ENCODE measurements at regions not wholly inside any gene's neighbourhood (a gene's known extent, or its start where the extent isn't known, plus 50 kb on each side); places are given as distances from the start of the nearest gene placed in this dataset.

DNA sequence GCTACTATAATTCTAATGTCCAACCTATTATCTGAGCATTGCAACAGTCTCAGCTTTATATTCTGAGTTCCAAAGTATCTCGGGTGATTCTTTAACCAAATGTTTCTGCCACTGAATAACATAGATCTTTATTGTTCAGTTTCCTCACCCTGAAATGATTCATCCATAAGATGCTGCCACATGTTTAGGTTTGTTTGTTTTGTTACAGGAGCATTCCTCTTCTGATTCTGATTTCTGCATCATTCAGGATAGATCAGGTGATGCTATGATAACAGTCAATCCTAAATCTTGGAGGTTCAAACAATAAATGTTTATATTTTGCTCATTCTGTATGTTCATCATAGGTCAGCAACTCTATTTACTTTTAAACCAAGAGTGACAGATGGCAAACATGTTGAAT is 927.6 kb downstream of the PCDH7 start:
- Histone ChIP-seq H3K36me3 (no peaks in the 10 kb centered on the region), H3K27me3 (no peaks in the 10 kb centered on the region), H3K4me1 (no peaks in the 10 kb centered on the region), H3K9me3 (no peaks in the 10 kb centered on the region), H3K27ac (no peak overlapping the region), H3K4me3 (no peak overlapping the region)
- TF ChIP-seq POLR2A (IDR thresholded peaks at IDR 0.05) (no peak), CTCF (IDR thresholded peaks at IDR 0.05) (no peak), POLR2AphosphoS5 (IDR thresholded peaks at IDR 0.05) (no peak)
- DNase-seq (ENCODE audit: low spot score in 2 of 2): no peak
- intact Hi-C loops (cut with DNase I; ENCODE audit: low total_unique reads): no loop called here

GRCh38 chr4:31649878-31650277 is 929.7 kb downstream of the PCDH7 start:
- H3K36me3 ChIP-seq: no peaks in the 10 kb centered on the region
- no peak for TF ChIP-seq POLR2AphosphoS5 (IDR thresholded peaks at IDR 0.05)
- H3K4me3 ChIP-seq: no peak overlapping the region
- DNase-seq (ENCODE audit: low spot score in 2 of 2): no peak
- H3K4me1 ChIP-seq: no peaks in the 10 kb centered on the region
- no peaks in the 10 kb centered on the region for H3K27me3 ChIP-seq
- no peak overlapping the region for H3K27ac ChIP-seq
- no peaks in the 10 kb centered on the region for H3K9me3 ChIP-seq
- intact Hi-C loops (cut with DNase I; ENCODE audit: low total_unique reads): no loop called here

DNA sequence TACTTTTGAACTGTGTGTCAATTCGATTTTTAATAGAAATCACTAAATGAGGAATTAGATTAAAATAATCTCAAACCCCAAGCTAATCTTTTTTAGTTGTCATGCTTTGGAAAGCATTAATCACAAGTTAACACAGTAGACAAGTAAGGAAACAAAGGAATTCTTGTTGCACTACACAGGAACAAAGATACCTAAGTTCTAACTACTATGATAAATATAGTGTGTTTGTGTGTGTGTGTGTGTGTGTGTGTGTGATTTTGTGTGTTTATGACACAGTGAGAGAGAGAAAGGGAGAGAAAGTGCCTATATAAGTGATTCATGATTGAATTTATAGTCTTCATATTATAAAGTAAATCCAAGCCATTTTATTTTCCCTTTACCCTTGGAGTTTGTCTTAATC is 931.4 kb downstream of the PCDH7 start:
- H3K27me3 ChIP-seq: no peaks in the 10 kb centered on the region
- H3K4me3 ChIP-seq: no peak overlapping the region
- H3K9me3 ChIP-seq: no peaks in the 10 kb centered on the region
- intact Hi-C loops (cut with DNase I; ENCODE audit: low total_unique reads): no loop called here
- no peaks in the 10 kb centered on the region for H3K4me1 ChIP-seq
- no peak for TF ChIP-seq CTCF (IDR thresholded peaks at IDR 0.05)
- no peak for TF ChIP-seq POLR2A (IDR thresholded peaks at IDR 0.05)
- TF ChIP-seq POLR2AphosphoS5 (IDR thresholded peaks at IDR 0.05): no peak
- H3K36me3 ChIP-seq: no peaks in the 10 kb centered on the region
- no peak overlapping the region for H3K27ac ChIP-seq
- no peak for DNase-seq (ENCODE audit: low spot score in 2 of 2)

- TF ChIP-seq POLR2A (IDR thresholded peaks at IDR 0.05): no peak
- TF ChIP-seq CTCF (IDR thresholded peaks at IDR 0.05): no peak
- TF ChIP-seq POLR2AphosphoS5 (IDR thresholded peaks at IDR 0.05): no peak
- intact Hi-C loops (cut with DNase I; ENCODE audit: low total_unique reads): no loop called here
- H3K36me3 ChIP-seq: no peaks in the 10 kb centered on the region
Observed at GRCh38 chr4:31655328-31655727, 935.2 kb downstream of the PCDH7 start.

GRCh38 chr4:31657859-31658570 is 937.8 kb downstream of the PCDH7 start:
- Histone ChIP-seq H3K4me3 (no peak overlapping the region), H3K36me3 (no peaks in the 10 kb centered on the region), H3K9me3 (no peaks in the 10 kb centered on the region), H3K4me1 (no peaks in the 10 kb centered on the region), H3K27me3 (no peaks in the 10 kb centered on the region), H3K27ac (no peak overlapping the region)
- DNase-seq (ENCODE audit: low spot score in 2 of 2): no peak
- intact Hi-C loops (cut with DNase I; ENCODE audit: low total_unique reads): no loop called here
- TF ChIP-seq POLR2A (IDR thresholded peaks at IDR 0.05) (no peak), POLR2AphosphoS5 (IDR thresholded peaks at IDR 0.05) (no peak), CTCF (IDR thresholded peaks at IDR 0.05) (no peak)

More at GRCh38 chr4:31655328-31655727, 935.2 kb downstream of the PCDH7 start:
- Histone ChIP-seq H3K9me3 (no peaks in the 10 kb centered on the region), H3K4me3 (no peak overlapping the region), H3K27ac (no peak overlapping the region), H3K27me3 (no peaks in the 10 kb centered on the region), H3K4me1 (no peaks in the 10 kb centered on the region)
- no peak for DNase-seq (ENCODE audit: low spot score in 2 of 2)
